ENCODE measurements at regions not wholly inside any gene's neighbourhood (a gene's known extent, or its start where the extent isn't known, plus 50 kb on each side); places are given as distances from the start of the nearest gene placed in this dataset.
"Not testable (repeated sequence)": the region's sequence is repeated elsewhere in the genome, so short reads cannot be mapped to it uniquely, and the experiment has no call there.

GRCh38 chr2:208939852-208940251 lies 484.0 kb upstream of the MAP2 start:
- DNase-seq, result no peak

GRCh38 chr2:208945719-208946256 lies 478.1 kb upstream of the MAP2 start:
- no peak for DNase-seq

GRCh38 chr2:208948073-208948472 lies 475.8 kb upstream of the MAP2 start:
- DNase-seq, result no peak

GRCh38 chr2:208970070-208970469 lies 453.8 kb upstream of the MAP2 start:
- DNase-seq, result no peak

GRCh38 chr2:208977582-208977981 lies 446.3 kb upstream of the MAP2 start:
- no peak for DNase-seq

GRCh38 chr2:208978946-208979345 lies 444.9 kb upstream of the MAP2 start:
- no peak for DNase-seq

GRCh38 chr2:208980321-208980720 lies 443.5 kb upstream of the MAP2 start:
- DNase-seq, result no peak

- no peak for DNase-seq
These were observed 441.0 kb upstream of the MAP2 start for GRCh38 chr2:208982831-208983230.

- DNase-seq, result no peak
These were observed 440.4 kb upstream of the MAP2 start for GRCh38 chr2:208983486-208983885.

GRCh38 chr2:208984376-208985090 lies 439.3 kb upstream of the MAP2 start:
- DNase-seq, result peak; percentile 7

GRCh38 chr2:208985644-208986043 lies 438.2 kb upstream of the MAP2 start:
- DNase-seq, result no peak

- no peak for DNase-seq
These were observed 433.1 kb upstream of the MAP2 start for GRCh38 chr2:208990716-208991115.

- DNase-seq, result no peak
These were observed 423.9 kb upstream of the MAP2 start for GRCh38 chr2:208999911-209000310.

GRCh38 chr2:209002054-209002453 lies 421.8 kb upstream of the MAP2 start:
- no peak for DNase-seq

- DNase-seq, result no peak
These were observed 418.5 kb upstream of the MAP2 start for GRCh38 chr2:209005371-209005770.

- no peak for DNase-seq
These were observed 415.1 kb upstream of the MAP2 start for GRCh38 chr2:209008636-209009287.

- DNase-seq, result not testable (repeated sequence)
These were observed 405.2 kb upstream of the MAP2 start for GRCh38 chr2:209018633-209019032.

- DNase-seq, result no peak
These were observed 394.6 kb upstream of the MAP2 start for GRCh38 chr2:209029249-209029648.

GRCh38 chr2:209044307-209044706 lies 379.5 kb upstream of the MAP2 start:
- no peak for DNase-seq

- no peak for DNase-seq
These were observed 377.7 kb upstream of the MAP2 start for GRCh38 chr2:209046163-209046562.

GRCh38 chr2:209049608-209050007 lies 374.2 kb upstream of the MAP2 start:
- DNase-seq, result no peak

GRCh38 chr2:209062210-209062609 lies 361.6 kb upstream of the MAP2 start:
- DNase-seq, result no peak

GRCh38 chr2:209070262-209070661 lies 353.6 kb upstream of the MAP2 start:
- no peak for DNase-seq

GRCh38 chr2:209073151-209073550 lies 350.7 kb upstream of the MAP2 start:
- no peak for DNase-seq
